Loucy (cell line): ENCODE measurements at regions not wholly inside any gene's neighbourhood (a gene's known extent, or its start where the extent isn't known, plus 50 kb on each side); places are given as distances from the start of the nearest gene placed in this dataset.

Source experiments
- H2AFZ ChIP-seq: fragments of 200-600 bp; sonication (generic); 2 replicates; pipeline ENCODE4 v1.6.0; 2016; ENCODE audit warnings: antibody characterized with exemption, mild to moderate bottlenecking, low read length, moderate library complexity
- H3F3A ChIP-seq: fragments of 200-600 bp; 2 replicates; pipeline ENCODE4 v1.6.0; 2016; ENCODE audit warnings: antibody characterized with exemption, low read depth, mild to moderate bottlenecking
- H3K27me3 ChIP-seq: fragments of 200-600 bp; sonication (generic); 2 replicates; pipeline ENCODE4 v1.6.1; 2014; ENCODE audit warnings: low read length, mild to moderate bottlenecking; ENCODE audit not compliant: insufficient read depth, poor library complexity, severe bottlenecking
- H3K36me3 ChIP-seq: fragments of 200-600 bp; sonication (generic); 2 replicates; pipeline ENCODE4 v1.6.1; 2016; ENCODE audit warnings: low read length; ENCODE audit not compliant: insufficient read depth
- H3K4me1 ChIP-seq: fragments of 200-600 bp; sonication (generic); 2 replicates; pipeline ENCODE4 v1.5.1; 2014; ENCODE audit warnings: low read length, mild to moderate bottlenecking; ENCODE audit not compliant: insufficient read depth, poor library complexity, severe bottlenecking
- H3K4me2 ChIP-seq: fragments of 200-600 bp; sonication (generic); 2 replicates; pipeline ENCODE4 v1.6.0; 2014; ENCODE audit warnings: antibody characterized with exemption, low read length, low read depth, mild to moderate bottlenecking; ENCODE audit not compliant: poor library complexity, severe bottlenecking
- H3K4me3 ChIP-seq: fragments of 200-600 bp; sonication (generic); 2 replicates; pipeline ENCODE4 v1.5.1; 2014; ENCODE audit warnings: low read length, mild to moderate bottlenecking, mixed read lengths; ENCODE audit not compliant: poor library complexity, severe bottlenecking
- H3K79me2 ChIP-seq: fragments of 200-600 bp; sonication (generic); 2 replicates; pipeline ENCODE4 v1.6.1; 2014; ENCODE audit warnings: low read length; ENCODE audit not compliant: insufficient read depth
- H3K9ac ChIP-seq: fragments of 200-600 bp; sonication (generic); 2 replicates; pipeline ENCODE4 v1.6.0; 2014; ENCODE audit warnings: mild to moderate bottlenecking, low read depth, low read length, moderate library complexity; ENCODE audit not compliant: poor library complexity, severe bottlenecking
- H3K9me2 ChIP-seq: fragments of 200-600 bp; sonication (generic); replicated peaks from 2 replicates; pipeline ENCODE4 v1.6.1; 2016; ENCODE audit warnings: low read depth, low read length, mixed read lengths
- H3K9me3 ChIP-seq: fragments of 200-600 bp; sonication (generic); 2 replicates; pipeline ENCODE4 v1.6.1; 2014; ENCODE audit warnings: mild to moderate bottlenecking, antibody characterized with exemption, low read length, low read depth; ENCODE audit not compliant: insufficient read depth
- H4K20me1 ChIP-seq: fragments of 200-600 bp; sonication (generic); 2 replicates; pipeline ENCODE4 v1.6.0; 2014; ENCODE audit warnings: antibody characterized with exemption, low read length, mild to moderate bottlenecking; ENCODE audit not compliant: insufficient read depth, poor library complexity, severe bottlenecking
- EZH2phosphoT487 ChIP-seq: fragments of 200-600 bp; IDR thresholded peaks from 2 replicates; pipeline ENCODE4 v1.6.1; 2018; ENCODE audit warnings: antibody characterized with exemption, mild to moderate bottlenecking, moderate library complexity, borderline replicate concordance
- TF ChIP-seq, protein P1 (sequence below): fragments of 200-600 bp; sonication (generic); conservative IDR thresholded peaks from 2 replicates; pipeline ENCODE4 v1.5.1; 2014; ENCODE audit warnings: mild to moderate bottlenecking, antibody characterized with exemption, low read length

DNA sequence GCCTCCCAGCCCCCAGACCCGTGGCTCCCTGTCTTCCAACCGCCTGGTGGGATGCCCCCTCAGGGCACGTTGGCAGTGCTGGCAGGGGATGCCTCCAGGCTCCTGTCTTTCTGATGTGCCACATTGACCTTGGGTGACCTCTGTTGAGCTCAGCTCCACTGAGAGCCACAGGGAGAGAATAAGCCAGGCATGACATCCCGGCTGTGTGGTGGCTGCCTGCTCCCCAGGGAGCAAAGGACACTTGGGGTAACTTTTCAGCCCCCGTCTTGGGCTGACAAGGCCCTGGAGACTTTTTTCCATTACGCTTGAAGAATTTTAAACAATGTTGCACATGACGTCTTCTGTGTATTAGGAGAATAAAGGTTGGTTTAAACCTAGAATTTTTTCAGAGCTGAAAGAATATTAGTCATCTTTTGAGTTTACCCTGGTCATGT, 246.0 kb downstream of the TSN start:
- H3K4me1 ChIP-seq = peaks cover 35% of the 10 kb centered on the region
- no peak overlapping the region for H3K4me2 ChIP-seq
- H3K9me2 ChIP-seq = no peaks in the 10 kb centered on the region
- H3K9me3 ChIP-seq = no peaks in the 10 kb centered on the region
- TF ChIP-seq EZH2phosphoT487 = no peak
- TF ChIP-seq, protein P1, sequence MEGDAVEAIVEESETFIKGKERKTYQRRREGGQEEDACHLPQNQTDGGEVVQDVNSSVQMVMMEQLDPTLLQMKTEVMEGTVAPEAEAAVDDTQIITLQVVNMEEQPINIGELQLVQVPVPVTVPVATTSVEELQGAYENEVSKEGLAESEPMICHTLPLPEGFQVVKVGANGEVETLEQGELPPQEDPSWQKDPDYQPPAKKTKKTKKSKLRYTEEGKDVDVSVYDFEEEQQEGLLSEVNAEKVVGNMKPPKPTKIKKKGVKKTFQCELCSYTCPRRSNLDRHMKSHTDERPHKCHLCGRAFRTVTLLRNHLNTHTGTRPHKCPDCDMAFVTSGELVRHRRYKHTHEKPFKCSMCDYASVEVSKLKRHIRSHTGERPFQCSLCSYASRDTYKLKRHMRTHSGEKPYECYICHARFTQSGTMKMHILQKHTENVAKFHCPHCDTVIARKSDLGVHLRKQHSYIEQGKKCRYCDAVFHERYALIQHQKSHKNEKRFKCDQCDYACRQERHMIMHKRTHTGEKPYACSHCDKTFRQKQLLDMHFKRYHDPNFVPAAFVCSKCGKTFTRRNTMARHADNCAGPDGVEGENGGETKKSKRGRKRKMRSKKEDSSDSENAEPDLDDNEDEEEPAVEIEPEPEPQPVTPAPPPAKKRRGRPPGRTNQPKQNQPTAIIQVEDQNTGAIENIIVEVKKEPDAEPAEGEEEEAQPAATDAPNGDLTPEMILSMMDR = no peak
- no peak overlapping the region for H3K4me3 ChIP-seq
- 0 out of 2 replicates have a peak, but pooled peaks cover 5% of the 10 kb centered on the region for H3F3A ChIP-seq
- no peaks in the 10 kb centered on the region for H4K20me1 ChIP-seq
- no peaks in the 10 kb centered on the region for H3K27me3 ChIP-seq
- H3K36me3 ChIP-seq = no peaks in the 10 kb centered on the region
- no peak overlapping the region for H3K9ac ChIP-seq
- no peak overlapping the region for H2AFZ ChIP-seq
- no peaks in the 10 kb centered on the region for H3K79me2 ChIP-seq

GRCh38 chr2:122003196-122003940, 247.9 kb downstream of the TSN start:
- no peak for TF ChIP-seq EZH2phosphoT487
- TF ChIP-seq, protein P1 = no peak
- no peaks in the 10 kb centered on the region for H3K79me2 ChIP-seq
- no peak overlapping the region for H3K4me3 ChIP-seq
- no peaks in the 10 kb centered on the region for H3K9me2 ChIP-seq
- H3K27me3 ChIP-seq = no peaks in the 10 kb centered on the region
- H3F3A ChIP-seq = 0 out of 2 replicates have a peak, but pooled peaks cover 5% of the 10 kb centered on the region
- no peaks in the 10 kb centered on the region for H4K20me1 ChIP-seq
- no peak overlapping the region for H3K4me2 ChIP-seq
- no peak overlapping the region for H2AFZ ChIP-seq
- H3K9ac ChIP-seq = no peak overlapping the region
- peaks cover 30% of the 10 kb centered on the region for H3K4me1 ChIP-seq
- H3K36me3 ChIP-seq = no peaks in the 10 kb centered on the region
- no peaks in the 10 kb centered on the region for H3K9me3 ChIP-seq

DNA sequence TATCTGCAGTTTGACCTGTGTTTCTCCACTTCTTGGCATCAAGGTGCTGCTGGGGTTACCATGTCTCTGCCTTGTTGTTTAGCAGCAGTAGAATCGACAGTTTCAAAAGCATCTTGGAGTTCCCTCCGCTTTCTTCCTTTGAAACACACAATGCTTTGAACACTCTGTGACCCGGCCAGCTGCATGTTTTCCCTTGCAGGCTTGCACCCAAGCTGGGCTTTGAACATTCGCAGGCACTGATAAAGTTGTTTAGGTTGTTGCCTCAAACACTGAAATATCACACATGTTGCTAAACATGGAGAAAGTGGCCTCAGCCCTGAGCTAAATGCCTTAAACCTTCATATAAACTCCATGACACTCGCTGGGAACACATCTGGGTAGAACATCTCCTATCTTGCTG, 251.7 kb downstream of the TSN start:
- Histone ChIP-seq H3K27me3 (no peaks in the 10 kb centered on the region), H3K79me2 (no peaks in the 10 kb centered on the region), H3F3A (no peaks in the 10 kb centered on the region), H3K9me3 (no peaks in the 10 kb centered on the region), H3K9ac (no peak overlapping the region), H3K4me2 (no peak overlapping the region), H3K4me1 (peaks cover 11% of the 10 kb centered on the region), H4K20me1 (no peaks in the 10 kb centered on the region), H3K36me3 (no peaks in the 10 kb centered on the region), H2AFZ (no peak overlapping the region), H3K9me2 (no peaks in the 10 kb centered on the region), H3K4me3 (no peak overlapping the region)
- TF ChIP-seq EZH2phosphoT487 = no peak
- TF ChIP-seq, protein P1 = no peak
